C4-2B (cell line): ENCODE measurements at regions not wholly inside any gene's neighbourhood (a gene's known extent, or its start where the extent isn't known, plus 50 kb on each side); places are given as distances from the start of the nearest gene placed in this dataset.

ENCODE experiments used
- CTCF ChIP-seq: fragments of 450-650 bp; conservative IDR thresholded peaks from 2 replicates; pipeline ENCODE4 v1.5.1; 2017; ENCODE audit warnings: mild to moderate bottlenecking
- ZFX ChIP-seq: fragments of 450-650 bp; IDR thresholded peaks from 2 replicates; pipeline ENCODE4 v1.6.1; 2017

DNA sequence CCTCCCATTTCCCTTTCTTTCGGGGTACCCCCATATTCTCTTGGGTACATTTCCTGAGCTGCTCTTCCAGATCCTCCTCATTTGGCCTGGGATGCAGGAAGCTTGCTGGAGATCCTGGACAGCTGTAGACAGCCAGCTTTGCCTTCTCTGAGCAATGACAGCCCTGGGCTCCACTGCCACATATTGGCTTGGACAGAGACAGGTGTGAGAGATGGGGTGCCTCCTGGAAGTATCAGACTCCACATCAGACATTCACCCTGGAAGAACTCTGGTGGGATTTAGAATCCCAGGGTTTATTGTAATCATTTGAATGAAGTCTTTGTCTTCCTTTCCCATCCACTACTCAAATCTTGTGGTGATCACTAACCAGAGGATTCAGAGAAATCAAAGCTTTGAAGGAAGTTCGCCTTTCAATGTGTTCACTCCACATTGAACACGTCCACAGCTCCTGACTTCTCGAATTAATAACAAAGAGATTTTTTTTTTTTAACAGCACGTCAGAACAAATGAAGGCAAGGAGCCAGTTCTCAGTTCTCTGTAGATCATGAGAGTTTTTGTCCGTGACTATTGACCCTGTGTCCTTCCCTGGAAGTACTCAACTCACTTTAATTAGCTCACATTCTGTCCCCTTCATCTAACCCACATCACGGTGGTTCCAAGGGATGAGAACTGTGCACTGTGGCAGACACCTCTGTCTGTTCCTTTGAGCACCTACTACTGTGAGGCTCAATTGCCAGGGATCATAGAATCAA is 377.6 kb upstream of the TRIB2 start:
- TF ChIP-seq CTCF (no peak), ZFX (no peak)
